ENCODE measurements at regions not wholly inside any gene's neighbourhood (a gene's known extent, or its start where the extent isn't known, plus 50 kb on each side); places are given as distances from the start of the nearest gene placed in this dataset.

- no peak for TF ChIP-seq TCF7L2 (IDR thresholded peaks at IDR 0.05; ENCODE audit: borderline replicate concordance, extremely low read depth, insufficient read depth, insufficient read length)
- TF ChIP-seq CEBPB (IDR thresholded peaks at IDR 0.05; ENCODE audit: low read depth): no peak
- TF ChIP-seq, protein P1, sequence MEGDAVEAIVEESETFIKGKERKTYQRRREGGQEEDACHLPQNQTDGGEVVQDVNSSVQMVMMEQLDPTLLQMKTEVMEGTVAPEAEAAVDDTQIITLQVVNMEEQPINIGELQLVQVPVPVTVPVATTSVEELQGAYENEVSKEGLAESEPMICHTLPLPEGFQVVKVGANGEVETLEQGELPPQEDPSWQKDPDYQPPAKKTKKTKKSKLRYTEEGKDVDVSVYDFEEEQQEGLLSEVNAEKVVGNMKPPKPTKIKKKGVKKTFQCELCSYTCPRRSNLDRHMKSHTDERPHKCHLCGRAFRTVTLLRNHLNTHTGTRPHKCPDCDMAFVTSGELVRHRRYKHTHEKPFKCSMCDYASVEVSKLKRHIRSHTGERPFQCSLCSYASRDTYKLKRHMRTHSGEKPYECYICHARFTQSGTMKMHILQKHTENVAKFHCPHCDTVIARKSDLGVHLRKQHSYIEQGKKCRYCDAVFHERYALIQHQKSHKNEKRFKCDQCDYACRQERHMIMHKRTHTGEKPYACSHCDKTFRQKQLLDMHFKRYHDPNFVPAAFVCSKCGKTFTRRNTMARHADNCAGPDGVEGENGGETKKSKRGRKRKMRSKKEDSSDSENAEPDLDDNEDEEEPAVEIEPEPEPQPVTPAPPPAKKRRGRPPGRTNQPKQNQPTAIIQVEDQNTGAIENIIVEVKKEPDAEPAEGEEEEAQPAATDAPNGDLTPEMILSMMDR (IDR thresholded peaks at IDR 0.05 in 2 of 3, conservative IDR thresholded peaks at IDR 0.05 in 1 of 3; ENCODE audit: borderline replicate concordance in 1 of 3, insufficient read depth in 1 of 3, low read depth in 2 of 3, low read length in 2 of 3): no peak
- TF ChIP-seq YY1 (IDR thresholded peaks at IDR 0.05; ENCODE audit: extremely low read depth, insufficient replicate concordance, low read depth, low read length): no peak
- no peak for TF ChIP-seq EZH2 (IDR thresholded peaks at IDR 0.05)
- TF ChIP-seq POLR2AphosphoS5 (IDR thresholded peaks at IDR 0.05; ENCODE audit: low read depth, low read length): no peak
- no peak for TF ChIP-seq EZH2phosphoT487 (IDR thresholded peaks at IDR 0.05; ENCODE audit: borderline replicate concordance)
- no peak for TF ChIP-seq POLR2A (IDR thresholded peaks at IDR 0.05; ENCODE audit: borderline replicate concordance, extremely low read depth, insufficient read depth, insufficient read length)
- TF ChIP-seq, protein P2, sequence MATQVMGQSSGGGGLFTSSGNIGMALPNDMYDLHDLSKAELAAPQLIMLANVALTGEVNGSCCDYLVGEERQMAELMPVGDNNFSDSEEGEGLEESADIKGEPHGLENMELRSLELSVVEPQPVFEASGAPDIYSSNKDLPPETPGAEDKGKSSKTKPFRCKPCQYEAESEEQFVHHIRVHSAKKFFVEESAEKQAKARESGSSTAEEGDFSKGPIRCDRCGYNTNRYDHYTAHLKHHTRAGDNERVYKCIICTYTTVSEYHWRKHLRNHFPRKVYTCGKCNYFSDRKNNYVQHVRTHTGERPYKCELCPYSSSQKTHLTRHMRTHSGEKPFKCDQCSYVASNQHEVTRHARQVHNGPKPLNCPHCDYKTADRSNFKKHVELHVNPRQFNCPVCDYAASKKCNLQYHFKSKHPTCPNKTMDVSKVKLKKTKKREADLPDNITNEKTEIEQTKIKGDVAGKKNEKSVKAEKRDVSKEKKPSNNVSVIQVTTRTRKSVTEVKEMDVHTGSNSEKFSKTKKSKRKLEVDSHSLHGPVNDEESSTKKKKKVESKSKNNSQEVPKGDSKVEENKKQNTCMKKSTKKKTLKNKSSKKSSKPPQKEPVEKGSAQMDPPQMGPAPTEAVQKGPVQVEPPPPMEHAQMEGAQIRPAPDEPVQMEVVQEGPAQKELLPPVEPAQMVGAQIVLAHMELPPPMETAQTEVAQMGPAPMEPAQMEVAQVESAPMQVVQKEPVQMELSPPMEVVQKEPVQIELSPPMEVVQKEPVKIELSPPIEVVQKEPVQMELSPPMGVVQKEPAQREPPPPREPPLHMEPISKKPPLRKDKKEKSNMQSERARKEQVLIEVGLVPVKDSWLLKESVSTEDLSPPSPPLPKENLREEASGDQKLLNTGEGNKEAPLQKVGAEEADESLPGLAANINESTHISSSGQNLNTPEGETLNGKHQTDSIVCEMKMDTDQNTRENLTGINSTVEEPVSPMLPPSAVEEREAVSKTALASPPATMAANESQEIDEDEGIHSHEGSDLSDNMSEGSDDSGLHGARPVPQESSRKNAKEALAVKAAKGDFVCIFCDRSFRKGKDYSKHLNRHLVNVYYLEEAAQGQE (IDR thresholded peaks at IDR 0.05; ENCODE audit: low read depth): no peak
- no peak for TF ChIP-seq ZNF274 (IDR thresholded peaks at IDR 0.05; ENCODE audit: low read depth, low read length)
Observed at GRCh38 chr7:17674166-17674942, 265.9 kb downstream of the SNX13 start.
